ENCODE measurements at regions not wholly inside any gene's neighbourhood (a gene's known extent, or its start where the extent isn't known, plus 50 kb on each side); places are given as distances from the start of the nearest gene placed in this dataset.

GRCh38 chr20:43803276-43803675, 76.5 kb upstream of the GTSF1L start:
- DNase-seq (ENCODE audit: low read depth) = no peak
- H3K4me3 ChIP-seq (ENCODE audit: low read depth, low read length) = no peak overlapping the region
- TF ChIP-seq, protein P1, sequence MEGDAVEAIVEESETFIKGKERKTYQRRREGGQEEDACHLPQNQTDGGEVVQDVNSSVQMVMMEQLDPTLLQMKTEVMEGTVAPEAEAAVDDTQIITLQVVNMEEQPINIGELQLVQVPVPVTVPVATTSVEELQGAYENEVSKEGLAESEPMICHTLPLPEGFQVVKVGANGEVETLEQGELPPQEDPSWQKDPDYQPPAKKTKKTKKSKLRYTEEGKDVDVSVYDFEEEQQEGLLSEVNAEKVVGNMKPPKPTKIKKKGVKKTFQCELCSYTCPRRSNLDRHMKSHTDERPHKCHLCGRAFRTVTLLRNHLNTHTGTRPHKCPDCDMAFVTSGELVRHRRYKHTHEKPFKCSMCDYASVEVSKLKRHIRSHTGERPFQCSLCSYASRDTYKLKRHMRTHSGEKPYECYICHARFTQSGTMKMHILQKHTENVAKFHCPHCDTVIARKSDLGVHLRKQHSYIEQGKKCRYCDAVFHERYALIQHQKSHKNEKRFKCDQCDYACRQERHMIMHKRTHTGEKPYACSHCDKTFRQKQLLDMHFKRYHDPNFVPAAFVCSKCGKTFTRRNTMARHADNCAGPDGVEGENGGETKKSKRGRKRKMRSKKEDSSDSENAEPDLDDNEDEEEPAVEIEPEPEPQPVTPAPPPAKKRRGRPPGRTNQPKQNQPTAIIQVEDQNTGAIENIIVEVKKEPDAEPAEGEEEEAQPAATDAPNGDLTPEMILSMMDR (IDR thresholded peaks at IDR 0.05; ENCODE audit: low read depth, low read length, missing control alignments) = no peak
- in situ Hi-C loops (cut with HindIII; ENCODE audit: low sequenced_read_pairs) = no loop called here

- TF ChIP-seq, protein P1 (IDR thresholded peaks at IDR 0.05; ENCODE audit: low read depth, low read length, missing control alignments) = no peak
- in situ Hi-C loops (cut with HindIII; ENCODE audit: low sequenced_read_pairs) = no loop called here
- no peak overlapping the region for H3K4me3 ChIP-seq (ENCODE audit: low read depth, low read length)
- DNase-seq (ENCODE audit: low read depth) = no peak
Observed at GRCh38 chr20:43800186-43800585, 73.4 kb upstream of the GTSF1L start.

DNA sequence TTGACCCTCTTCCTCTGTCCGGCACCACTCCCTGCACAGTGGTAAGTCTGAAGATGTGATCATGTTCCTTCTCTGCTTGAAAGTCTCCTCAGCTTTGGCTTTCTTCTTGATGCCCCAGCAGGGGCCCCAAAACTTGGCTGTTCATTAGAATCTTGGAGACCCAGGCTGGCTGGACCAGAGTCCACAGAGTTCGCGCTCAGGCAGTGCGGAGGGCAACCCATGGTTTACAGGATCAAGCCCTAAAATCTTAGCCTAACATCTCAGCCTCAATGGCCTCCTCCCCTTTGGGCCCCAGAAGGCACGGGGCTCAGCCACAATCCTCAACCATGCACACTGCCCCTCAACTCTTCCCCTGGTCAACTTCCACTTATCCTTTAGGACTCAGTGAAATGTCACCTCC, 72.9 kb upstream of the GTSF1L start:
- TF ChIP-seq, protein P1 (IDR thresholded peaks at IDR 0.05; ENCODE audit: low read depth, low read length, missing control alignments) = no peak
- DNase-seq (ENCODE audit: low read depth) = no peak
- H3K4me3 ChIP-seq (ENCODE audit: low read depth, low read length) = no peak overlapping the region
- in situ Hi-C loops (cut with HindIII; ENCODE audit: low sequenced_read_pairs) = no loop called here

DNA sequence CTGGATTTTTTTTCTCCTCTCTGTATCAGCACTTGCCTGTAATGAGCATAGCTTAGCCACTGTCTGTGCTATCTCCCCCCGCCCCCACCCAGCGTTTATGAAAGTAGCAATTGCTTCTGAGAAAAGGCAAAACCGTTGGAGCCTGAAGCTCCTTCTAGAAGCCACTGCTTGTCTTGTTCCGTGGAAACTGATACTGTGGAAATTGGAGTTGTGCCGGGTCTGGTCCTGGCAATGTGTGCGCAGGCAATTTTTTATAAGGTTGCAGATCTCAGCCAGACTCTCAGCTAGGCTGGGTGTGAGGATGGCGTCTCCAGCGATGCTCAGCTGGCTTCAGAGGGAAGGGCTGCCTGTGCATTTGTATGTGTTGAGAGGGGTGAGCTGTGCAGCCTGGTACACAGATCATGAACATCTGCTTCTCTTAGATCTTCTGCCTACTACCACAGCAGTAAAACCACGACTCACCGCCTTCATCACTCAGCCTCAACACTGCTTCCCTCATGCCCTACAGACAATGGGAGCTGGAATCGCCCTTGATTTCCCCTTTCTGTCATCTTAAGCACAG, 72.4 kb upstream of the GTSF1L start:
- TF ChIP-seq, protein P1 (IDR thresholded peaks at IDR 0.05; ENCODE audit: low read depth, low read length, missing control alignments) = no peak
- H3K4me3 ChIP-seq (ENCODE audit: low read depth, low read length) = no peak overlapping the region
- DNase-seq (ENCODE audit: low read depth) = no peak
- in situ Hi-C loops (cut with HindIII; ENCODE audit: low sequenced_read_pairs) = no loop called here

GRCh38 chr20:43798291-43799149, 71.7 kb upstream of the GTSF1L start:
- no peak for DNase-seq (ENCODE audit: low read depth)
- no peak overlapping the region for H3K4me3 ChIP-seq (ENCODE audit: low read depth, low read length)
- TF ChIP-seq, protein P1 (IDR thresholded peaks at IDR 0.05; ENCODE audit: low read depth, low read length, missing control alignments) = no peak
- in situ Hi-C loops (cut with HindIII; ENCODE audit: low sequenced_read_pairs) = no loop called here

GRCh38 chr20:43794326-43794725, 67.5 kb upstream of the GTSF1L start:
- no peak for DNase-seq (ENCODE audit: low read depth)
- H3K4me3 ChIP-seq (ENCODE audit: low read depth, low read length) = no peak overlapping the region
- in situ Hi-C loops (cut with HindIII; ENCODE audit: low sequenced_read_pairs) = no loop called here
- TF ChIP-seq, protein P1 (IDR thresholded peaks at IDR 0.05; ENCODE audit: low read depth, low read length, missing control alignments) = no peak
